Gastroesophageal sphincter (tissue), 3 donors: ENCODE measurements at regions not wholly inside any gene's neighbourhood (a gene's known extent, or its start where the extent isn't known, plus 50 kb on each side); places are given as distances from the start of the nearest gene placed in this dataset.

Experiments used
- POLR2A ChIP-seq, 2 donors: fragments of 450-650 bp; IDR thresholded peaks; one replicate each; pipeline ENCODE4 v1.6.1; 2017; ENCODE audit warnings: antibody characterized with exemption in 2 of 2, mild to moderate bottlenecking in 2 of 2, moderate library complexity in 1 of 2
- TF ChIP-seq, protein P1 (sequence below), 4 experiments: fragments of 200-600 bp in 2 of 4; fragments of 450-650 bp in 2 of 4; sonication (generic) in 1 of 4; IDR thresholded peaks; one replicate each; pipeline ENCODE4 v1.5.1; 2017 to 2019; ENCODE audit warnings: antibody characterized with exemption in 4 of 4, mild to moderate bottlenecking in 2 of 4, moderate library complexity in 2 of 4

DNA sequence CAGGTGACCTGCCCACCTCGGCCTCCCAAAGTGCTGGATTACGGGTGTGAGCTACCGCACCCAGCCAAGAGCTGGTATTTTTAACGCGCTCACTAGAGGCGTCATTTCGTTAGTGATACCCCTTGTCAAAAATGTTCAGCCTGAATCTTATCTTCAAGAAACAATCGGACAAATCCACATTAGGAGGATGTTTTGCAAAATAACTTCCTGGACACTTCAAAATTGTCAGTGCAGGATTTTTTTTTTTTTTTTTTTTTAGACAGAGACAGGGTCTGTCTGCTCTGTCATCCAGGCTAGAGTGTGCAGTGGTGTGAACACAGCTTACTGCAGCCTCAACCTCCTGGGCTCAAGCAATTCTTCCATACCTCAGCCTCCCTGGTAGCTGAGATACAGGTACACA lies 63.0 kb downstream of the RMI2 start:
- TF ChIP-seq POLR2A (IDR thresholded peaks at IDR 0.05) = no peak
- TF ChIP-seq, protein P1, sequence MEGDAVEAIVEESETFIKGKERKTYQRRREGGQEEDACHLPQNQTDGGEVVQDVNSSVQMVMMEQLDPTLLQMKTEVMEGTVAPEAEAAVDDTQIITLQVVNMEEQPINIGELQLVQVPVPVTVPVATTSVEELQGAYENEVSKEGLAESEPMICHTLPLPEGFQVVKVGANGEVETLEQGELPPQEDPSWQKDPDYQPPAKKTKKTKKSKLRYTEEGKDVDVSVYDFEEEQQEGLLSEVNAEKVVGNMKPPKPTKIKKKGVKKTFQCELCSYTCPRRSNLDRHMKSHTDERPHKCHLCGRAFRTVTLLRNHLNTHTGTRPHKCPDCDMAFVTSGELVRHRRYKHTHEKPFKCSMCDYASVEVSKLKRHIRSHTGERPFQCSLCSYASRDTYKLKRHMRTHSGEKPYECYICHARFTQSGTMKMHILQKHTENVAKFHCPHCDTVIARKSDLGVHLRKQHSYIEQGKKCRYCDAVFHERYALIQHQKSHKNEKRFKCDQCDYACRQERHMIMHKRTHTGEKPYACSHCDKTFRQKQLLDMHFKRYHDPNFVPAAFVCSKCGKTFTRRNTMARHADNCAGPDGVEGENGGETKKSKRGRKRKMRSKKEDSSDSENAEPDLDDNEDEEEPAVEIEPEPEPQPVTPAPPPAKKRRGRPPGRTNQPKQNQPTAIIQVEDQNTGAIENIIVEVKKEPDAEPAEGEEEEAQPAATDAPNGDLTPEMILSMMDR (IDR thresholded peaks at IDR 0.05) = no peak
